ENCODE measurements at regions not wholly inside any gene's neighbourhood (a gene's known extent, or its start where the extent isn't known, plus 50 kb on each side); places are given as distances from the start of the nearest gene placed in this dataset.

DNA sequence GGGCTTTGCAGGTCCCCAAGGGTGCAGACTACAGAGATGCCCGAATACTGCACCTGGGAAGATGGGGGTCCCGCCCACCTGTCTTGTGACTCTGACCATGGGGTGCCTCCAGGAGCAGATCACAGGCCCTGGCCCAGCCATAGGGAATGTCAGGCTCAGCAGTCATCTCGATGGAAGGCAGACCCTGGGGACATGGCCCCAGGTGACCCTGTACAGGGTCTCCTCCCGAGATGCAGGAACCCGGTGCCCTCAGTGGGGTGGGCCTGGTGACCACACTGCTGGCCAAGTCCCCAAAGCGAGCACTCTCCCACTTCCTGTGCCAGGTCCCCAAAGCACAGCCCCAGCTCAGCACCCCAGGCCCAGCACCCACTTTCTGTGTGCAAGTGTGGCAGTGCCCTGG lies 903.7 kb upstream of the USP15 start:
- TF ChIP-seq, protein P1, sequence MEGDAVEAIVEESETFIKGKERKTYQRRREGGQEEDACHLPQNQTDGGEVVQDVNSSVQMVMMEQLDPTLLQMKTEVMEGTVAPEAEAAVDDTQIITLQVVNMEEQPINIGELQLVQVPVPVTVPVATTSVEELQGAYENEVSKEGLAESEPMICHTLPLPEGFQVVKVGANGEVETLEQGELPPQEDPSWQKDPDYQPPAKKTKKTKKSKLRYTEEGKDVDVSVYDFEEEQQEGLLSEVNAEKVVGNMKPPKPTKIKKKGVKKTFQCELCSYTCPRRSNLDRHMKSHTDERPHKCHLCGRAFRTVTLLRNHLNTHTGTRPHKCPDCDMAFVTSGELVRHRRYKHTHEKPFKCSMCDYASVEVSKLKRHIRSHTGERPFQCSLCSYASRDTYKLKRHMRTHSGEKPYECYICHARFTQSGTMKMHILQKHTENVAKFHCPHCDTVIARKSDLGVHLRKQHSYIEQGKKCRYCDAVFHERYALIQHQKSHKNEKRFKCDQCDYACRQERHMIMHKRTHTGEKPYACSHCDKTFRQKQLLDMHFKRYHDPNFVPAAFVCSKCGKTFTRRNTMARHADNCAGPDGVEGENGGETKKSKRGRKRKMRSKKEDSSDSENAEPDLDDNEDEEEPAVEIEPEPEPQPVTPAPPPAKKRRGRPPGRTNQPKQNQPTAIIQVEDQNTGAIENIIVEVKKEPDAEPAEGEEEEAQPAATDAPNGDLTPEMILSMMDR (IDR thresholded peaks at IDR 0.05; ENCODE audit: low read depth, low read length): no peak
- TF ChIP-seq EZH2phosphoT487 (IDR thresholded peaks at IDR 0.05; ENCODE audit: low read depth): no peak

Measured in OCI-LY3 (cell line).